ENCODE measurements at regions not wholly inside any gene's neighbourhood (a gene's known extent, or its start where the extent isn't known, plus 50 kb on each side); places are given as distances from the start of the nearest gene placed in this dataset.
"Not testable (repeated sequence)": the region's sequence is repeated elsewhere in the genome, so short reads cannot be mapped to it uniquely, and the experiment has no call there.

- peak; percentile 82 for DNase-seq
- WGBS (ENCODE audit: insufficient coverage): 75% methylated on average over 2 of the region's 2 CpGs
- no peak overlapping the region for H3K4me3 ChIP-seq (ENCODE audit: low read length)
Measured at GRCh38 chr2:126241001-126241400, 415.0 kb upstream of the GYPC start.

GRCh38 chr2:126241411-126241810 is 414.5 kb upstream of the GYPC start:
- H3K4me3 ChIP-seq (ENCODE audit: low read length): no peak overlapping the region
- WGBS (ENCODE audit: insufficient coverage): 14% methylated on average over 1 of the region's 4 CpGs

More at GRCh38 chr2:126241001-126241400, 415.0 kb upstream of the GYPC start:
- no peaks in the 10 kb centered on the region for H3K9me3 ChIP-seq (replicated peaks; ENCODE audit: control insufficient read depth, low read depth, low read length)
- H3K4me1 ChIP-seq (ENCODE audit: control insufficient read depth, insufficient read depth, low read length): no peaks in the 10 kb centered on the region
- no peaks in the 10 kb centered on the region for H3K36me3 ChIP-seq (ENCODE audit: control insufficient read depth, insufficient read depth, low read length)
- no peaks in the 10 kb centered on the region for H3K27me3 ChIP-seq (ENCODE audit: control insufficient read depth, insufficient read depth, low read length)
- H3K27ac ChIP-seq (ENCODE audit: low read length): no peak overlapping the region

GRCh38 chr2:126244937-126245336 is 411.0 kb upstream of the GYPC start:
- peak; percentile 41 for DNase-seq

More at GRCh38 chr2:126241411-126241810, 414.5 kb upstream of the GYPC start:
- Histone ChIP-seq H3K9me3 (replicated peaks; ENCODE audit: control insufficient read depth, low read depth, low read length) (no peaks in the 10 kb centered on the region), H3K27me3 (ENCODE audit: control insufficient read depth, insufficient read depth, low read length) (no peaks in the 10 kb centered on the region), H3K36me3 (ENCODE audit: control insufficient read depth, insufficient read depth, low read length) (no peaks in the 10 kb centered on the region), H3K27ac (ENCODE audit: low read length) (no peak overlapping the region), H3K4me1 (ENCODE audit: control insufficient read depth, insufficient read depth, low read length) (no peaks in the 10 kb centered on the region)
- DNase-seq: peak; percentile 79

GRCh38 chr2:126253669-126254068 is 402.3 kb upstream of the GYPC start:
- Histone ChIP-seq H3K36me3 (ENCODE audit: control insufficient read depth, insufficient read depth, low read length) (no peaks in the 10 kb centered on the region), H3K4me1 (ENCODE audit: control insufficient read depth, insufficient read depth, low read length) (no peaks in the 10 kb centered on the region), H3K4me3 (ENCODE audit: low read length) (no peak overlapping the region), H3K27ac (ENCODE audit: low read length) (no peak overlapping the region), H3K9me3 (replicated peaks; ENCODE audit: control insufficient read depth, low read depth, low read length) (no peaks in the 10 kb centered on the region), H3K27me3 (ENCODE audit: control insufficient read depth, insufficient read depth, low read length) (no peaks in the 10 kb centered on the region)
- no peak for DNase-seq
- WGBS (ENCODE audit: insufficient coverage): 88% methylated on average over 1 of the region's 2 CpGs

More at GRCh38 chr2:126244937-126245336, 411.0 kb upstream of the GYPC start:
- 75% methylated on average over 1 of the region's 3 CpGs for WGBS (ENCODE audit: insufficient coverage)
- Histone ChIP-seq H3K36me3 (ENCODE audit: control insufficient read depth, insufficient read depth, low read length) (no peaks in the 10 kb centered on the region), H3K9me3 (replicated peaks; ENCODE audit: control insufficient read depth, low read depth, low read length) (no peaks in the 10 kb centered on the region), H3K27ac (ENCODE audit: low read length) (no peak overlapping the region), H3K4me3 (ENCODE audit: low read length) (no peak overlapping the region), H3K4me1 (ENCODE audit: control insufficient read depth, insufficient read depth, low read length) (no peaks in the 10 kb centered on the region), H3K27me3 (ENCODE audit: control insufficient read depth, insufficient read depth, low read length) (no peaks in the 10 kb centered on the region)

- no peaks in the 10 kb centered on the region for H3K4me1 ChIP-seq (ENCODE audit: control insufficient read depth, insufficient read depth, low read length)
- no peak overlapping the region for H3K4me3 ChIP-seq (ENCODE audit: low read length)
- 94% methylated on average over 2 of the region's 2 CpGs for whole genome bisulfite sequencing (ENCODE audit: insufficient coverage)
- H3K27me3 ChIP-seq (ENCODE audit: control insufficient read depth, insufficient read depth, low read length): no peaks in the 10 kb centered on the region
- H3K27ac ChIP-seq (ENCODE audit: low read length): no peak overlapping the region
- H3K9me3 ChIP-seq (replicated peaks; ENCODE audit: control insufficient read depth, low read depth, low read length): no peaks in the 10 kb centered on the region
- DNase-seq: no peak
- no peaks in the 10 kb centered on the region for H3K36me3 ChIP-seq (ENCODE audit: control insufficient read depth, insufficient read depth, low read length)
Measured at GRCh38 chr2:126264625-126265024, 391.3 kb upstream of the GYPC start.

GRCh38 chr2:126269911-126270310 is 386.0 kb upstream of the GYPC start:
- Histone ChIP-seq H3K9me3 (replicated peaks; ENCODE audit: control insufficient read depth, low read depth, low read length) (no peaks in the 10 kb centered on the region), H3K27ac (ENCODE audit: low read length) (no peak overlapping the region), H3K36me3 (ENCODE audit: control insufficient read depth, insufficient read depth, low read length) (no peaks in the 10 kb centered on the region), H3K27me3 (ENCODE audit: control insufficient read depth, insufficient read depth, low read length) (no peaks in the 10 kb centered on the region), H3K4me1 (ENCODE audit: control insufficient read depth, insufficient read depth, low read length) (no peaks in the 10 kb centered on the region), H3K4me3 (ENCODE audit: low read length) (no peak overlapping the region)
- DNase-seq: no peak
- 100% methylated on average over 1 of the region's 3 CpGs for WGBS (ENCODE audit: insufficient coverage)

GRCh38 chr2:126270587-126270986 is 385.4 kb upstream of the GYPC start:
- H3K9me3 ChIP-seq (replicated peaks; ENCODE audit: control insufficient read depth, low read depth, low read length): no peaks in the 10 kb centered on the region
- H3K4me1 ChIP-seq (ENCODE audit: control insufficient read depth, insufficient read depth, low read length): no peaks in the 10 kb centered on the region
- no peak overlapping the region for H3K4me3 ChIP-seq (ENCODE audit: low read length)
- no peaks in the 10 kb centered on the region for H3K27me3 ChIP-seq (ENCODE audit: control insufficient read depth, insufficient read depth, low read length)
- H3K36me3 ChIP-seq (ENCODE audit: control insufficient read depth, insufficient read depth, low read length): no peaks in the 10 kb centered on the region
- WGBS (ENCODE audit: insufficient coverage): no CpG with 5 or more reads among the region's 2 CpGs
- no peak overlapping the region for H3K27ac ChIP-seq (ENCODE audit: low read length)
- DNase-seq: no peak

GRCh38 chr2:126272401-126272800 is 383.6 kb upstream of the GYPC start:
- WGBS (ENCODE audit: insufficient coverage): no CpG with 5 or more reads among the region's 3 CpGs
- Histone ChIP-seq H3K27ac (ENCODE audit: low read length) (no peak overlapping the region), H3K27me3 (ENCODE audit: control insufficient read depth, insufficient read depth, low read length) (no peaks in the 10 kb centered on the region), H3K4me1 (ENCODE audit: control insufficient read depth, insufficient read depth, low read length) (no peaks in the 10 kb centered on the region), H3K36me3 (ENCODE audit: control insufficient read depth, insufficient read depth, low read length) (no peaks in the 10 kb centered on the region), H3K4me3 (ENCODE audit: low read length) (no peak overlapping the region), H3K9me3 (replicated peaks; ENCODE audit: control insufficient read depth, low read depth, low read length) (no peaks in the 10 kb centered on the region)
- DNase-seq: no peak

GRCh38 chr2:126275098-126275497 is 380.9 kb upstream of the GYPC start:
- H3K27me3 ChIP-seq (ENCODE audit: control insufficient read depth, insufficient read depth, low read length): no peaks in the 10 kb centered on the region
- no CpG with 5 or more reads among the region's 2 CpGs for WGBS (ENCODE audit: insufficient coverage)
- H3K4me3 ChIP-seq (ENCODE audit: low read length): no peak overlapping the region
- no peaks in the 10 kb centered on the region for H3K36me3 ChIP-seq (ENCODE audit: control insufficient read depth, insufficient read depth, low read length)
- H3K9me3 ChIP-seq (replicated peaks; ENCODE audit: control insufficient read depth, low read depth, low read length): no peaks in the 10 kb centered on the region
- H3K4me1 ChIP-seq (ENCODE audit: control insufficient read depth, insufficient read depth, low read length): no peaks in the 10 kb centered on the region
- no peak for DNase-seq
- H3K27ac ChIP-seq (ENCODE audit: low read length): no peak overlapping the region

GRCh38 chr2:126276268-126276667 is 379.7 kb upstream of the GYPC start:
- DNase-seq; H3K4me1 ChIP-seq (ENCODE audit: control insufficient read depth, insufficient read depth, low read length); H3K27me3 ChIP-seq (ENCODE audit: control insufficient read depth, insufficient read depth, low read length); H3K9me3 ChIP-seq (replicated peaks; ENCODE audit: control insufficient read depth, low read depth, low read length); H3K4me3 ChIP-seq (ENCODE audit: low read length); H3K36me3 ChIP-seq (ENCODE audit: control insufficient read depth, insufficient read depth, low read length); H3K27ac ChIP-seq (ENCODE audit: low read length): not testable (repeated sequence)

GRCh38 chr2:126288362-126288761 is 367.6 kb upstream of the GYPC start:
- Histone ChIP-seq H3K36me3 (ENCODE audit: control insufficient read depth, insufficient read depth, low read length) (no peaks in the 10 kb centered on the region), H3K4me1 (ENCODE audit: control insufficient read depth, insufficient read depth, low read length) (no peaks in the 10 kb centered on the region), H3K27ac (ENCODE audit: low read length) (no peak overlapping the region), H3K4me3 (ENCODE audit: low read length) (no peak overlapping the region), H3K27me3 (ENCODE audit: control insufficient read depth, insufficient read depth, low read length) (no peaks in the 10 kb centered on the region), H3K9me3 (replicated peaks; ENCODE audit: control insufficient read depth, low read depth, low read length) (no peaks in the 10 kb centered on the region)
- DNase-seq: no peak
- no CpG with 5 or more reads among the region's 1 CpG for WGBS (ENCODE audit: insufficient coverage)
